Suprapubic skin (tissue), 3 donors: ENCODE measurements at regions not wholly inside any gene's neighbourhood (a gene's known extent, or its start where the extent isn't known, plus 50 kb on each side); places are given as distances from the start of the nearest gene placed in this dataset.

Experiments used
- CTCF ChIP-seq, 2 donors: fragments of 200-600 bp in 1 of 2; fragments of 450-650 bp in 1 of 2; sonication (generic) in 1 of 2; IDR thresholded peaks; one replicate each; pipeline ENCODE4 v1.5.1; 2016 to 2019; ENCODE audit warnings: antibody characterized with exemption in 2 of 2, mild to moderate bottlenecking in 1 of 2, moderate library complexity in 1 of 2
- EP300 ChIP-seq: sonication (generic); formaldehyde crosslinking; IDR thresholded peaks from one replicate; pipeline ENCODE4 v1.6.1; 2017; ENCODE audit warnings: antibody characterized with exemption
- POLR2A ChIP-seq, 2 donors: fragments of 450-650 bp; IDR thresholded peaks; one replicate each; pipeline ENCODE4 v1.6.1; 2017; ENCODE audit warnings: antibody characterized with exemption in 2 of 2, mild to moderate bottlenecking in 2 of 2, moderate library complexity in 2 of 2

GRCh38 chr7:52940481-52940880, 95.0 kb upstream of the POM121L12 start:
- TF ChIP-seq POLR2A (IDR thresholded peaks at IDR 0.05) (no peak), CTCF (IDR thresholded peaks at IDR 0.05) (no peak), EP300 (no peak)
